A549 (cell line): ENCODE measurements at regions not wholly inside any gene's neighbourhood (a gene's known extent, or its start where the extent isn't known, plus 50 kb on each side); places are given as distances from the start of the nearest gene placed in this dataset.
"Not testable (repeated sequence)": the region's sequence is repeated elsewhere in the genome, so short reads cannot be mapped to it uniquely, and the experiment has no call there.

Experiments
- POLR2A ChIP-seq: IDR thresholded peaks from 2 replicates; pipeline ENCODE4 v1.6.1; 2012; ENCODE audit warnings: mild to moderate bottlenecking, low read length
- TF ChIP-seq, protein P1 (sequence below): fragments of 450-650 bp; IDR thresholded peaks from 2 replicates; pipeline ENCODE4 v1.6.1; 2014; ENCODE audit warnings: antibody characterized with exemption
- TF ChIP-seq, protein P2 (sequence below): fragments of >200 bp; sonication (Bioruptor Twin); formaldehyde crosslinking; IDR thresholded peaks from 3 replicates; pipeline ENCODE4 v1.5.1; 2016
- TF ChIP-seq, protein P3 (sequence below): fragments of 200-600 bp; sonication (generic); IDR thresholded peaks from 2 replicates; pipeline ENCODE4 v1.6.1; 2016; ENCODE audit warnings: antibody characterized with exemption, mild to moderate bottlenecking, moderate library complexity

DNA sequence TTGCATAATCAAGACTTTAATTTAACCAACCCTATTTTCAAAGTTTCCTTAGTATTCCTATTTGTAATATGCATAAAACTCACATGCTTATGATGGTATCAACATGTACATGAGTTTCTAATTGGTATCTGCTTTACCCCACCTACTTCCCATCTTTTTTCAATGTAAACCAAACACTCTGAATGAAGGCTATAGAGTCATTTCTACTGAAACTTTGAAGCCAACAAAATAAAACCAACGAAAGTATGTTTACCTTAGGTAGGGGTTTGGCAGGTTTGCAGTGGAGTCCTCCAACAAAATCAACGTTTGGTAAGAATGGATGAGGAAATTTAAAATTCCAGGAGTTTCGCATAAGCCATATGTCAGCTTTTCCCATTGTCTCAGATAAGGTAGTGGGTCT, 66.4 kb upstream of the UGT2A3 start:
- TF ChIP-seq, protein P1, sequence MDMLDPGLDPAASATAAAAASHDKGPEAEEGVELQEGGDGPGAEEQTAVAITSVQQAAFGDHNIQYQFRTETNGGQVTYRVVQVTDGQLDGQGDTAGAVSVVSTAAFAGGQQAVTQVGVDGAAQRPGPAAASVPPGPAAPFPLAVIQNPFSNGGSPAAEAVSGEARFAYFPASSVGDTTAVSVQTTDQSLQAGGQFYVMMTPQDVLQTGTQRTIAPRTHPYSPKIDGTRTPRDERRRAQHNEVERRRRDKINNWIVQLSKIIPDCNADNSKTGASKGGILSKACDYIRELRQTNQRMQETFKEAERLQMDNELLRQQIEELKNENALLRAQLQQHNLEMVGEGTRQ = not testable (repeated sequence)
- not testable (repeated sequence) for TF ChIP-seq POLR2A
- TF ChIP-seq, protein P2, sequence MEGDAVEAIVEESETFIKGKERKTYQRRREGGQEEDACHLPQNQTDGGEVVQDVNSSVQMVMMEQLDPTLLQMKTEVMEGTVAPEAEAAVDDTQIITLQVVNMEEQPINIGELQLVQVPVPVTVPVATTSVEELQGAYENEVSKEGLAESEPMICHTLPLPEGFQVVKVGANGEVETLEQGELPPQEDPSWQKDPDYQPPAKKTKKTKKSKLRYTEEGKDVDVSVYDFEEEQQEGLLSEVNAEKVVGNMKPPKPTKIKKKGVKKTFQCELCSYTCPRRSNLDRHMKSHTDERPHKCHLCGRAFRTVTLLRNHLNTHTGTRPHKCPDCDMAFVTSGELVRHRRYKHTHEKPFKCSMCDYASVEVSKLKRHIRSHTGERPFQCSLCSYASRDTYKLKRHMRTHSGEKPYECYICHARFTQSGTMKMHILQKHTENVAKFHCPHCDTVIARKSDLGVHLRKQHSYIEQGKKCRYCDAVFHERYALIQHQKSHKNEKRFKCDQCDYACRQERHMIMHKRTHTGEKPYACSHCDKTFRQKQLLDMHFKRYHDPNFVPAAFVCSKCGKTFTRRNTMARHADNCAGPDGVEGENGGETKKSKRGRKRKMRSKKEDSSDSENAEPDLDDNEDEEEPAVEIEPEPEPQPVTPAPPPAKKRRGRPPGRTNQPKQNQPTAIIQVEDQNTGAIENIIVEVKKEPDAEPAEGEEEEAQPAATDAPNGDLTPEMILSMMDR = not testable (repeated sequence)
- TF ChIP-seq, protein P3, sequence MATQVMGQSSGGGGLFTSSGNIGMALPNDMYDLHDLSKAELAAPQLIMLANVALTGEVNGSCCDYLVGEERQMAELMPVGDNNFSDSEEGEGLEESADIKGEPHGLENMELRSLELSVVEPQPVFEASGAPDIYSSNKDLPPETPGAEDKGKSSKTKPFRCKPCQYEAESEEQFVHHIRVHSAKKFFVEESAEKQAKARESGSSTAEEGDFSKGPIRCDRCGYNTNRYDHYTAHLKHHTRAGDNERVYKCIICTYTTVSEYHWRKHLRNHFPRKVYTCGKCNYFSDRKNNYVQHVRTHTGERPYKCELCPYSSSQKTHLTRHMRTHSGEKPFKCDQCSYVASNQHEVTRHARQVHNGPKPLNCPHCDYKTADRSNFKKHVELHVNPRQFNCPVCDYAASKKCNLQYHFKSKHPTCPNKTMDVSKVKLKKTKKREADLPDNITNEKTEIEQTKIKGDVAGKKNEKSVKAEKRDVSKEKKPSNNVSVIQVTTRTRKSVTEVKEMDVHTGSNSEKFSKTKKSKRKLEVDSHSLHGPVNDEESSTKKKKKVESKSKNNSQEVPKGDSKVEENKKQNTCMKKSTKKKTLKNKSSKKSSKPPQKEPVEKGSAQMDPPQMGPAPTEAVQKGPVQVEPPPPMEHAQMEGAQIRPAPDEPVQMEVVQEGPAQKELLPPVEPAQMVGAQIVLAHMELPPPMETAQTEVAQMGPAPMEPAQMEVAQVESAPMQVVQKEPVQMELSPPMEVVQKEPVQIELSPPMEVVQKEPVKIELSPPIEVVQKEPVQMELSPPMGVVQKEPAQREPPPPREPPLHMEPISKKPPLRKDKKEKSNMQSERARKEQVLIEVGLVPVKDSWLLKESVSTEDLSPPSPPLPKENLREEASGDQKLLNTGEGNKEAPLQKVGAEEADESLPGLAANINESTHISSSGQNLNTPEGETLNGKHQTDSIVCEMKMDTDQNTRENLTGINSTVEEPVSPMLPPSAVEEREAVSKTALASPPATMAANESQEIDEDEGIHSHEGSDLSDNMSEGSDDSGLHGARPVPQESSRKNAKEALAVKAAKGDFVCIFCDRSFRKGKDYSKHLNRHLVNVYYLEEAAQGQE = not testable (repeated sequence)
